ENCODE measurements at regions not wholly inside any gene's neighbourhood (a gene's known extent, or its start where the extent isn't known, plus 50 kb on each side); places are given as distances from the start of the nearest gene placed in this dataset.
"Not testable (repeated sequence)": the region's sequence is repeated elsewhere in the genome, so short reads cannot be mapped to it uniquely, and the experiment has no call there.

DNA sequence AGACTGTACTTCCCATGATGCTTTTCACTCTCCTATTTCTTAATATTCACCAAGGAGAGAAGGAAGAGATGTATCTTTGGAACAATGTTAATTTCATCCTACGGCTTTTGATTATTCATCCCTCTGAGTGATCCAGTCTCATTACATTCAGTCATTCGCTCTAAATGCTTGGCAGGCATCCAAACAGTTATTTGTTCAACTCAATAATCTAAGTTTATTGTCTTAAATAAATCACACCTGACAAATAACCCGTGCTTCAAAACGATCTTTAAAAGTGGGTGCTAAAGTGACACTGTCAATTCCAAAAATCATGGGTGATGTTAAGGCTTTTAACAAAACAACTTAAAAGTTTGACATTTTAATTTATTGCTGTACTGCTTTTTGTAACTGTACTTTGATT, 233.1 kb downstream of the RASEF start:
- Mint-ChIP-seq H3K36me3 (no peaks in the 10 kb centered on the region), H3K27ac (no peak overlapping the region), H3K27me3 (no peaks in the 10 kb centered on the region), H3K4me1 (no peaks in the 10 kb centered on the region), H3K4me3 (no peak overlapping the region), H3K9me3 (peaks cover 4 to 7% of the 10 kb centered on the region in 2 donors)
- DNase-seq (no peak), ATAC-seq (replicated peaks) (no peak)

DNA sequence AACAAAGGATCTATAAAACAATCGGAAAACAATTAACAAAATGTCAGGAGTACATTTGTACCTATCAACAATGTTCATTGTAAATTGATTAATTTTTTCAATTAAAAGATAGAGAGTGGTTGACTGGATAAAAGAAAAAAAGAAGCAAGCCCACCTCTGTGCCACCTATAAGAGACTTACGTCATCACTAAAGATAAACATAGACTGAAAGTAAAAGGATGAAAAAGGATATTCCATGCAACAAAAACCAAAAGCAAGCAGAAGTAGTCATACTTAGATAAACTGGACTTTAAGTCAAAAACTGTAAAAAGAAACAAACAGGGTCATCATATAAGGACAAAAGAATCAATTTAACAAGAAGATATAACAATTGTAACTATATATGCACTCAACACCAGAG, 197.4 kb downstream of the RASEF start:
- no peak overlapping the region for H3K4me3 Mint-ChIP-seq
- no peak for DNase-seq

DNA sequence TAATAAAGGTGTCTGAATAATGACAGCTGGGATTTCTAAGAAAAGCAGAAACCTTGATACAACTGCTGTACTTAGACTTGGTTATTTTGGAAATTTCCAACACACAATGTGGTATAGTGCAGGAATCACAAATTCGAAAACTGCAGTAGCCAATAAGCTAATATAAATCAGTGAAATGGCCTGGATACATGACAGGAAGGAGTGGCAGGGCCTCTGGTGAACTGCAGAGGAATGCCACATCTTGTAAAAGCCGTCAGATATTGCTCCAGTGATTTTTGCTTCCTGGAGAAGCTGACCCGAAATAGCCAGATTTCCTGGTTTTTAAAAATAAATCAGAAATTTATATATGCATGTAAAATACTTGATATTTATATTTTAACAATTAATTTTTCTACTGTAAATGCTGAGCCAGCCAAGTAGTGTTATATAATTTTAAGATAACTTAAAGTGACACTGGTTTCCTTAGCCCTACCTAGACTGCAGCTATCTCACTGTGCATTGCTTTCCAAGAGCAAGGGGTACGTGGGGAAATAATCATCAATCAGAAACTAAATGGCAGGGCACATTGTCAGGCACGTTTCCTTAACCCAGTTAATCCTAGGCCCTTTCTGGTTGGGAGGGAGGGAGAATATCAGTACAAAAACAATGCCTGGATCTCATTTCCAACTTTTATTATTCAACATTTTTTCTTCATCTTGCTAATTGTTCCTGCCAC, 182.4 kb downstream of the RASEF start:
- Mint-ChIP-seq H3K27ac (no peak overlapping the region), H3K9me3 (no peaks in the 10 kb centered on the region), H3K4me1 (no peaks in the 10 kb centered on the region), H3K4me3 (no peak overlapping the region), H3K36me3 (no peaks in the 10 kb centered on the region), H3K27me3 (no peaks in the 10 kb centered on the region)
- DNase-seq (no peak), ATAC-seq (replicated peaks) (no peak)

More for the DNA sequence above, 197.4 kb downstream of the RASEF start:
- Mint-ChIP-seq H3K9me3 (peaks cover 0 to 2% of the 10 kb centered on the region in 2 donors), H3K27me3 (no peaks in the 10 kb centered on the region), H3K4me1 (no peaks in the 10 kb centered on the region), H3K27ac (no peak overlapping the region), H3K36me3 (no peaks in the 10 kb centered on the region)
- no peak for ATAC-seq (replicated peaks)

DNA sequence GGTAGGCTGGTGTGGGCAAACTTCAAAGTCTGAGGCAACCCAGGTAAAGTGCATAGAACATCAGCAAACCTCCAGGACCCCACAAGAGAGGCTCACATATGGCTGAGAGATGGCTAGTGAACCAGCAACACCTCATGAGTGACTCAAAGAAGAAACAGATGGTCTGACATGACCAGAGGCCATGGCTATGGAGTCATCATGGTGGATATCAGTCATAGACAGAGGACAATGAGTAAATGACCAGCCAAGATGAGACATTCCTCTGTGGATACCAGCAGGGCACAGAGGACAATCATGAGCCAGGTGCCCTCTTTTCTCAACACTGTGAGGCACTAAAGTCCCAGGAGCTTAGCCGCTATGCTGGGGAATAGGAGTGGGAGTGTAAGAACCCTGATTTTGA, 180.8 kb downstream of the RASEF start:
- H3K4me3 Mint-ChIP-seq = no peak overlapping the region
- no peaks in the 10 kb centered on the region for H3K4me1 Mint-ChIP-seq
- H3K9me3 Mint-ChIP-seq = no peaks in the 10 kb centered on the region
- H3K36me3 Mint-ChIP-seq = no peaks in the 10 kb centered on the region
- H3K27me3 Mint-ChIP-seq = no peaks in the 10 kb centered on the region
- ATAC-seq (replicated peaks) (no peak), DNase-seq (no peak)
- H3K27ac Mint-ChIP-seq = no peak overlapping the region

DNA sequence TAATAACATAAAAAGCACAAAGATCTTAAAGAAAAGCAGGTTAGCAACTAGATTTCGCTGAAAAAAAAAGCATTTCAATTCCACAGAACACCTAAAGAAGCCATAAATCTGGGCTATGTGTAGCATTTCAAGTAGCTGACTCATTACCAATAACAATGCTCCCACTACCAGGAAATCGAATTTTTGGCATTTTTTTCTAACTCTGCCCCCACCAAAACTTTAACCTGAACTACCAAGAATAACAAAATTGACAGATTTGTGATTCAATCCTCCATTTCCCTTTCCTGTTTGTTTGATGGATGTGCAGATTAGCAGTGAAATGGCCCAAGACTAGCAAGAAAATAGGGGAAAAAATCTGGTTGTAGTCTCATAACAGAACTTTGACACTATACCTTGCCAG, 180.2 kb downstream of the RASEF start:
- no peak overlapping the region for H3K4me3 Mint-ChIP-seq
- H3K9me3 Mint-ChIP-seq = no peaks in the 10 kb centered on the region
- ATAC-seq (replicated peaks) (no peak), DNase-seq (no peak)
- no peak overlapping the region for H3K27ac Mint-ChIP-seq
- no peaks in the 10 kb centered on the region for H3K36me3 Mint-ChIP-seq
- no peaks in the 10 kb centered on the region for H3K4me1 Mint-ChIP-seq
- no peaks in the 10 kb centered on the region for H3K27me3 Mint-ChIP-seq

DNA sequence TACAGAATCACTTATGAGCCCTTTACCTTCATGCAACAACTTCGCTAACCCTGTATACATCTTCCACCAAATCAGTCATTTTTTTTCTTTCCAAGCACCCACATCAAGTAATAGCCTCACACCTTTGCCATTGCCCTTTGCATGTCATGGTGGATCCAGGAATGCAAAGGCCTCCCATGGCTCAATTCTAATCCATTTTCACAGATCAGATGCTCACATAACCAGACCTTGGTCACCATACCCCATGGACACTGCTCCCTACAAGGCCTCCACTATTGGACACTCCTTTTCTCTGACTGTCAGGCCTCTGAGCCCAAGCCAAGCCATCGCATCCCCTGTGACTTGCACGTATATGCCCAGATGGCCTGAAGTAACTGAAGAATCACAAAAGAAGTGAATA, 179.5 kb downstream of the RASEF start:
- Mint-ChIP-seq H3K9me3 (no peaks in the 10 kb centered on the region), H3K36me3 (no peaks in the 10 kb centered on the region), H3K27ac (no peak overlapping the region), H3K27me3 (no peaks in the 10 kb centered on the region), H3K4me3 (no peak overlapping the region), H3K4me1 (no peaks in the 10 kb centered on the region)
- DNase-seq = no peak
- ATAC-seq (replicated peaks) = no peak

DNA sequence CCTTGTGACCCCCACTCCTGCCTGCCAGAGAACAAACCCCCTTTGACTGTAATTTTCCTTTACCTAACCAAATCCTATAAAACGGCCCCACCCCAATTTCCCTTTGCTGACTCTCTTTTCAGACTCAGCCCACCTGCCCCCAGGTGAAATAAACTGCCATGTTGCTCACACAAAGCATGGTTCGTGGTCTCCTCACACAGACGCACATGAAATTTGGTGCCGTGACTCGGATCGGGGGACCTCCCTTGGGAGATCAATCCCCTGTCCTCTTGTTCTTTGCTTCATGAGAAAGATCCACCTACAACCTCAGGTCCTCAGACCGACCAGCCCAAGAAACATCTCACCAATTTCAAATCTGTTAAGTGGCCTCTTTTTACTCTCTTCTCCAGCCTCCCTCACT, 179.0 kb downstream of the RASEF start:
- not testable (repeated sequence) for H3K27ac Mint-ChIP-seq; ATAC-seq (replicated peaks); H3K9me3 Mint-ChIP-seq; H3K4me1 Mint-ChIP-seq; H3K27me3 Mint-ChIP-seq; DNase-seq; H3K36me3 Mint-ChIP-seq; H3K4me3 Mint-ChIP-seq

DNA sequence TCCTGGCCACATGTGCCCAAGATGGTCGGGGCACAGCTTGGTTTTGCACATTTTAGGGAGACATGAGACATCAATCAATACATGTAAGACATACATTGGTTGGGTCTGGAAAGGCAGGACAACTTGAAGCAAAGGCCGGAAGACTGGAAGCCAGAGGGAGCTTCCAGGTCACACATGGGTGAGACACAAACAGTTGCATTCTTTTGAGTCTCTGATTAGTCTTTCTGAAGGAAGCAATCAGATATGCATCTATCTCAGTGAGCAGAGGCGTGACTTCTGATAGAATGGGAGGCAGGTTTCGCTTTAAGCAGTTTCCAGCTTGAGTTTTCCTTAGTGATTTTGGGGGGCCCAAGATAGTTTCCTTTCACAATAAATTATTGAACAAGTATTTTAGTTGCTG, 172.5 kb downstream of the RASEF start:
- DNase-seq (no peak), ATAC-seq (replicated peaks) (no peak)
- Mint-ChIP-seq H3K4me3 (no peak overlapping the region), H3K4me1 (no peaks in the 10 kb centered on the region), H3K9me3 (no peaks in the 10 kb centered on the region), H3K27ac (no peak overlapping the region), H3K27me3 (no peaks in the 10 kb centered on the region), H3K36me3 (no peaks in the 10 kb centered on the region)

DNA sequence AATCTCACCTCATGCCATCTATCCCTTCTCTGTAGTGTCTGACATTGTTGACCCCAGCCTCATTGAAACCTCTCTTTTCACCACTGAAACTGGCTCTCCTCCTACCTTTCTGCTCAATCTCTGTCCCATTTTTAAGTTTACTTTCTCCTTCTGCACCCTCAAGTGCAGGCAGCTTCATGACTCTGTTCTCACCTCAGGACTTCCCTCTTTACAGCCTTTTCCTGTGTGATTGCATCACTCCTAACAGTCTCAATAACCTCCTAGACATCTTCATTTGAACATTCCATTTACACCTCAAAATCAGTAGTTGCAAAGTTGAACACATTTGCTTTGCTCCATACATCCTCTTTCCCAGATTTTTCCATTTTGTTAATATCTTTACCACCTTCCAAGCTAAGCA, 172.1 kb downstream of the RASEF start:
- no peak for DNase-seq
- Mint-ChIP-seq H3K36me3 (no peaks in the 10 kb centered on the region), H3K4me3 (no peak overlapping the region), H3K4me1 (no peaks in the 10 kb centered on the region), H3K27ac (no peak overlapping the region), H3K9me3 (no peaks in the 10 kb centered on the region), H3K27me3 (no peaks in the 10 kb centered on the region)
- no peak for ATAC-seq (replicated peaks)

DNA sequence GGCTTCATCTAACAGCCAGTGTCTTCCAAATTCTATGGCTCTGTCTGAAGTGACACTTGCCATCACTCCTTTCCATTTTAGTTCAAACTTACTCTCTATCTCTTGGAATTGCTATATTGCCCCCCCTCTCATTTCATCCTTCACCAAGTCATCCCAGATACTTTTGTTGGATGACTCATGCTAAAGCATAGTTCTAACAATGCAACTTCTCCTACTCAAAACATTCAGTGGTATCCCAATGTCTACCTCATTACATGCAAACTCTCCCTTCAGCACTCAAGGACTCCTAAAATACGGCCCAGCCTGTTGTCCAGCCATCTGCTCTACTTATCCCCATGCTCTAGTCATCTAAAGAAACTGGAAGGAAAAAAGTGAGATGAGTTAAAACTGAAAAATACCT, 171.6 kb downstream of the RASEF start:
- H3K36me3 Mint-ChIP-seq = no peaks in the 10 kb centered on the region
- ATAC-seq (replicated peaks) = no peak
- no peak overlapping the region for H3K27ac Mint-ChIP-seq
- no peak overlapping the region for H3K4me3 Mint-ChIP-seq
- DNase-seq = no peak
- no peaks in the 10 kb centered on the region for H3K9me3 Mint-ChIP-seq
- no peaks in the 10 kb centered on the region for H3K27me3 Mint-ChIP-seq
- H3K4me1 Mint-ChIP-seq = no peaks in the 10 kb centered on the region

DNA sequence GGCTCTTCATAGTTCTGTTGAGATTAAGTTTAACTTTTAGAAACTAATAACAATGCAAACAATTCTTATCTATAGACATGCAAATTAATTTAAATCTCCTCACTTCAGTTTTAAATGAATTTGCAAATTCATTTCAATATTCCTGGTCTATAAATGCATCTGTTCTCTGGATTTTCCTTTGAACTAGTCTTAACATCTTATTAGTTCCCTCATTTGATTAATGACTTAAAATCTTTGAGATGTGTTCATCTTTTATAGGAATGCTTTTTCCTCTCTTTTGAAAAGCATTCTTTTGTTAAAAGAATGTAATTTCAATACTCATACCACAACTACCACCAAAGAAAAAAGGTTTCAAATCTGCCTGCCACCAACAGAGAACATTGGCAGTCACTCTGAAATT, 169.4 kb downstream of the RASEF start:
- Mint-ChIP-seq H3K4me1 (no peaks in the 10 kb centered on the region), H3K9me3 (no peaks in the 10 kb centered on the region), H3K27me3 (no peaks in the 10 kb centered on the region), H3K4me3 (no peak overlapping the region), H3K36me3 (no peaks in the 10 kb centered on the region), H3K27ac (no peak overlapping the region)
- DNase-seq (no peak), ATAC-seq (replicated peaks) (no peak)

DNA sequence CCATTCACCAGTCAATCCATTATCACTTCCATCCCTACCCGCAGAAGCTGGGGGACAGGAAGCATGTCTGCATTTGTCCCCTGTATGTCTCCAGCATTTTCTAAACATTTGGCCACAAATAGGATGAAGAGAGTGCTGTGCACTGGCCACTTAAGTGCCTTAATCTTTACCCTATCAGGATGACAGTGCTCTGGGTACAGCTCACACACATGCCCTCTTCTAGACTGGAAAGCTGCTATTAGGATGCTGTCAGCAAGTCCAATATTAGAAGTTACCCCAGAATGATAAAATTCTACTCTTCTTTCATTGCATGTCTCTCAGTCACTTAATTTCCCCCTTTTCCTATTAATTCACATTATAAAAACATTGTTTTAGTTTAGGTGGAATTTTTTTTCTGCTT, 168.4 kb downstream of the RASEF start:
- Mint-ChIP-seq H3K9me3 (no peaks in the 10 kb centered on the region), H3K27ac (no peak overlapping the region), H3K4me1 (no peaks in the 10 kb centered on the region), H3K27me3 (no peaks in the 10 kb centered on the region), H3K4me3 (no peak overlapping the region), H3K36me3 (no peaks in the 10 kb centered on the region)
- ATAC-seq (replicated peaks) (no peak), DNase-seq (no peak)

DNA sequence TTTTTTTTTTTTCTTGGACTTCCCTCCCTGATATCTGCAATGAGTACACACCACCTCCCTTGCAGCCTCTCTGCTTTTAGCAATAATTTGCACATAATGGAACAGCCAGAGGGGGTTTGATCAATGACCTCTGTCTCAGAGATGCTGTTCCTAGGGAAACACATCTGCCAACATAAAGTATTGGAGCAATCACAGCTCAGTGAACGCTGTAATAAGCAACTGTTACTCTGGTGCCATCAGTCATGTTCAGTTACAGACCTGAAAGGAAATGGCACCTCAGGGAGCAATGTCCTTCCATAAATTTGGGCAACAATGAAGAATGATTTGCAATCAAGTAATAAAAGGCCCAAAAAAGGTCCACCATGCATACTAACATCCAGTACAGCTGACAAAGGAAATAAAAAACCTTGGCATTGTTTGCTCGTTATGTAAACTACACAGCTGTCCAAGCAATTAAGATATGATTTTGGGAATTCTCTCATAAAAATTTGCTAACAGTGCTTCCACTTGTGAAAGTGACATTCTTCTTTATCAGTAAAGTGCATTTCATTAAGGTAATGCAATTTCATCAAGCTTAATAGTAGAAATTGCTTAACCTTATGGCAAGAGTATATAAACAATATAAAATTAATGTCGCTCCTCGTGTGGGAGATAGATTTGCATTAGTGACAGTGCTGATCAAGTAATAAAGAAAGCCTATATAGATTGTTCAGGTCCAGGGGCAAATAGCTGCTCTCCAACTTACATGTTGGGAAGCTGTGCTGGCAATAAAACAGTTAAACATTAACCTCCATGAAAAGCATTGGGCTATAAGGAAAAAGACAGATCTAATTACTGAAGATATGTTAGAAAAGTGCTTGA, 167.8 kb downstream of the RASEF start:
- ATAC-seq (replicated peaks) (no peak), DNase-seq (no peak)
- no peak overlapping the region for H3K27ac Mint-ChIP-seq
- H3K4me1 Mint-ChIP-seq = no peaks in the 10 kb centered on the region
- no peaks in the 10 kb centered on the region for H3K36me3 Mint-ChIP-seq
- H3K4me3 Mint-ChIP-seq = no peak overlapping the region
- no peaks in the 10 kb centered on the region for H3K9me3 Mint-ChIP-seq
- H3K27me3 Mint-ChIP-seq = no peaks in the 10 kb centered on the region

DNA sequence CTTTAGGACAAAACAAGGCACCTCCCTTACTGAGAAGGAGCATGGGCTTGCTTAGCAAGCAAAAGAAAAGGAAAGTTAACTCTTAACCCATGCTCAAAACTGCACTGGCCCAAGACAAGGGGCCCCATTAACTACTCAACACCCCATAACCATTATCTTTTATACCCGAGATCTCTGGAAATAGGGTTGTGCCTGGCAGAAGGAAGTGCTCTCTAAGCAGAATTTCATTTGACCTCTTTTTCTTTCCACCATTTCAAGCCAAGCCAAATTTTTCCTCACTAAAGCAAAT, 167.2 kb downstream of the RASEF start:
- no peaks in the 10 kb centered on the region for H3K9me3 Mint-ChIP-seq
- no peak overlapping the region for H3K4me3 Mint-ChIP-seq
- H3K27ac Mint-ChIP-seq = no peak overlapping the region
- no peaks in the 10 kb centered on the region for H3K4me1 Mint-ChIP-seq
- H3K27me3 Mint-ChIP-seq = no peaks in the 10 kb centered on the region
- H3K36me3 Mint-ChIP-seq = no peaks in the 10 kb centered on the region
- no peak for ATAC-seq (replicated peaks)
- DNase-seq = no peak

DNA sequence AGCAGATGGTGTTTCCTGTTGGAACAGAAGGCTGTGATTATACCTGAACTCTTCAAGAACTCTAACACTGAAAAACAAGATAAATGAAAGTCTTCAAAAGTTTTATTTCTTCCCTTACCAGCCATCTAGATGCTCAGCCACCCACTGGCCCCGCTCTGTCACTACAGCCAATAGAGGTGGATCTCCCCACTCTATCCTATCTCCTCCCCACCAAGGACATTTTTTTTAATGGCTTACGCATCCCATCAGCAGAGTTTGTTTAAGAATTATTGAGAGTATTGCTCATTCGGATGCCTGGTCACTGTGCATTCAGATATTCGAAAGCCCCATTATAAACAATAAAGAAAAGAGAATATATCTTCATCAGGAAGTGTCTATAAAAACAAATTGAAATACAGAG, 159.4 kb downstream of the RASEF start:
- ATAC-seq (replicated peaks) (no peak), DNase-seq (no peak)
- H3K36me3 Mint-ChIP-seq = no peaks in the 10 kb centered on the region
- no peak overlapping the region for H3K27ac Mint-ChIP-seq
- H3K27me3 Mint-ChIP-seq = no peaks in the 10 kb centered on the region
- no peaks in the 10 kb centered on the region for H3K4me1 Mint-ChIP-seq
- H3K4me3 Mint-ChIP-seq = no peak overlapping the region
- peaks cover 0 to 2% of the 10 kb centered on the region in 2 donors for H3K9me3 Mint-ChIP-seq

Measured in stimulated activated naive B cell treated with anti-CD40 and anti-IgM and Interleukin-4, amounts not matched to agents 10 μg/mL and 1 μg/mL and 100 μg/mL, for 72 hours (primary cell).